MM.1S (cell line): ENCODE measurements at regions not wholly inside any gene's neighbourhood (a gene's known extent, or its start where the extent isn't known, plus 50 kb on each side); places are given as distances from the start of the nearest gene placed in this dataset.
A peak's percentile ranks its signal among the peaks of the same experiment; 100 is the strongest.

ENCODE experiments used
- DNase-seq: peaks from one replicate; pipeline ENCODE4 v3.0.0-alpha.2; 2015
- H2AFZ ChIP-seq: fragments of 300-600 bp; sonication (generic); 2 replicates; pipeline ENCODE4 v1.6.0; 2016; ENCODE audit warnings: antibody characterized with exemption, low read length
- H3F3A ChIP-seq: fragments of 300-600 bp; sonication (generic); 2 replicates; pipeline ENCODE4 v1.6.1; 2016; ENCODE audit warnings: mild to moderate bottlenecking, antibody characterized with exemption, low read length, moderate library complexity, mixed read lengths; ENCODE audit not compliant: insufficient read depth
- H3K27ac ChIP-seq: fragments of 300-600 bp; sonication (generic); 2 replicates; pipeline ENCODE4 v1.5.1; 2016; ENCODE audit warnings: mild to moderate bottlenecking, low read length
- H3K27me3 ChIP-seq: fragments of 300-600 bp; sonication (generic); replicated peaks from 2 replicates; pipeline ENCODE4 v1.6.0; 2016; ENCODE audit warnings: low read length; ENCODE audit not compliant: insufficient read depth
- H3K36me3 ChIP-seq: fragments of 300-600 bp; sonication (generic); replicated peaks from 2 replicates; pipeline ENCODE4 v1.6.1; 2016; ENCODE audit warnings: mild to moderate bottlenecking, low read length, mixed read lengths; ENCODE audit not compliant: insufficient read depth
- H3K4me1 ChIP-seq: fragments of 300-600 bp; sonication (generic); 2 replicates; pipeline ENCODE4 v1.6.1; 2016; ENCODE audit warnings: low read length, mixed read lengths
- H3K4me2 ChIP-seq: fragments of 300-600 bp; sonication (generic); 2 replicates; pipeline ENCODE4 v1.6.0; 2016; ENCODE audit warnings: low read depth, low read length
- H3K4me3 ChIP-seq: fragments of 300-600 bp; sonication (generic); 2 replicates; pipeline ENCODE4 v1.5.1; 2016; ENCODE audit warnings: low read length, mixed read lengths
- H3K79me2 ChIP-seq: fragments of 300-600 bp; sonication (generic); 2 replicates; pipeline ENCODE4 v1.6.1; 2016; ENCODE audit warnings: mixed run types, low read length, mixed read lengths
- H3K9ac ChIP-seq: fragments of 300-600 bp; sonication (generic); 2 replicates; pipeline ENCODE4 v1.6.1; 2016; ENCODE audit warnings: low read length, mixed read lengths
- H3K9me2 ChIP-seq: fragments of 300-600 bp; sonication (generic); replicated peaks from 2 replicates; pipeline ENCODE4 v1.6.1; 2016; ENCODE audit warnings: mild to moderate bottlenecking, low read length, mixed read lengths; ENCODE audit not compliant: insufficient read depth
- H3K9me3 ChIP-seq: fragments of 300-600 bp; sonication (generic); replicated peaks from 2 replicates; pipeline ENCODE4 v1.6.1; 2016; ENCODE audit warnings: mild to moderate bottlenecking, low read length, mixed read lengths; ENCODE audit not compliant: insufficient read depth
- H4K20me1 ChIP-seq: fragments of 300-600 bp; sonication (generic); 2 replicates; pipeline ENCODE4 v1.6.1; 2016; ENCODE audit warnings: mild to moderate bottlenecking, low read length, moderate library complexity, mixed read lengths; ENCODE audit not compliant: insufficient read depth
- EZH2 ChIP-seq: fragments of 300-600 bp; sonication (generic); optimal IDR thresholded peaks from 2 replicates; pipeline ENCODE3; 2017; ENCODE audit warnings: low read depth, mild to moderate bottlenecking, antibody characterized with exemption, low read length, mixed read lengths
- EZH2phosphoT487 ChIP-seq: fragments of 300-600 bp; sonication (generic); IDR thresholded peaks from 2 replicates; pipeline ENCODE4 v1.6.1; 2018; ENCODE audit warnings: antibody characterized with exemption, low read length
- TF ChIP-seq, protein P1 (sequence below): fragments of 300-600 bp; sonication (generic); IDR thresholded peaks from 2 replicates; pipeline ENCODE4 v1.5.1; 2016; ENCODE audit warnings: antibody characterized with exemption, low read length, mixed read lengths

DNA sequence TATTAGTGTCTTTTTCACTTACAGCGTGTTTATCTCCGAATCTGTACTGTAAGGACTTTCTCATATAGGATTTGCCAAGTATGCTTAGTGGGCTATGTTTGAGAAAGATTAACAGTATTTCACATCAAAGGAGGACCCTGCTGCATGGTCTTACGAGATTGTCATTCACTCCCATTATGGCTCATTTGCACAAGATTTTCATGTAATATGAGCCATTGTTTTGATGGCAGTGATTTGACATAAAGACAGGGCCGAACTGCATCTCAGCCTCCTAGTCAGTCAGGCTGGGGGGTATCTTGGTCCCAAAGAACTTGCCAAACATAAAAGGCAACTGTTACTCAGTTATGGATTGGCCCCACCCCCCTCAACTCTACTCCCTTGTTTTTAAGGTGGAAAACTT, 205.9 kb downstream of the ZIC1 start:
- no peak overlapping the region for H2AFZ ChIP-seq
- no peak for DNase-seq
- no peak overlapping the region for H3K9ac ChIP-seq
- no peaks in the 10 kb centered on the region for H4K20me1 ChIP-seq
- no peaks in the 10 kb centered on the region for H3F3A ChIP-seq
- no peaks in the 10 kb centered on the region for H3K36me3 ChIP-seq
- no peak overlapping the region for H3K4me3 ChIP-seq
- TF ChIP-seq EZH2 (no peak), EZH2phosphoT487 (no peak)
- TF ChIP-seq, protein P1, sequence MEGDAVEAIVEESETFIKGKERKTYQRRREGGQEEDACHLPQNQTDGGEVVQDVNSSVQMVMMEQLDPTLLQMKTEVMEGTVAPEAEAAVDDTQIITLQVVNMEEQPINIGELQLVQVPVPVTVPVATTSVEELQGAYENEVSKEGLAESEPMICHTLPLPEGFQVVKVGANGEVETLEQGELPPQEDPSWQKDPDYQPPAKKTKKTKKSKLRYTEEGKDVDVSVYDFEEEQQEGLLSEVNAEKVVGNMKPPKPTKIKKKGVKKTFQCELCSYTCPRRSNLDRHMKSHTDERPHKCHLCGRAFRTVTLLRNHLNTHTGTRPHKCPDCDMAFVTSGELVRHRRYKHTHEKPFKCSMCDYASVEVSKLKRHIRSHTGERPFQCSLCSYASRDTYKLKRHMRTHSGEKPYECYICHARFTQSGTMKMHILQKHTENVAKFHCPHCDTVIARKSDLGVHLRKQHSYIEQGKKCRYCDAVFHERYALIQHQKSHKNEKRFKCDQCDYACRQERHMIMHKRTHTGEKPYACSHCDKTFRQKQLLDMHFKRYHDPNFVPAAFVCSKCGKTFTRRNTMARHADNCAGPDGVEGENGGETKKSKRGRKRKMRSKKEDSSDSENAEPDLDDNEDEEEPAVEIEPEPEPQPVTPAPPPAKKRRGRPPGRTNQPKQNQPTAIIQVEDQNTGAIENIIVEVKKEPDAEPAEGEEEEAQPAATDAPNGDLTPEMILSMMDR = no peak
- H3K27me3 ChIP-seq = no peaks in the 10 kb centered on the region
- no peak overlapping the region for H3K27ac ChIP-seq
- H3K9me3 ChIP-seq = no peaks in the 10 kb centered on the region
- peaks cover 7% of the 10 kb centered on the region for H3K4me1 ChIP-seq
- no peaks in the 10 kb centered on the region for H3K9me2 ChIP-seq
- no peak overlapping the region for H3K4me2 ChIP-seq
- no peaks in the 10 kb centered on the region for H3K79me2 ChIP-seq

DNA sequence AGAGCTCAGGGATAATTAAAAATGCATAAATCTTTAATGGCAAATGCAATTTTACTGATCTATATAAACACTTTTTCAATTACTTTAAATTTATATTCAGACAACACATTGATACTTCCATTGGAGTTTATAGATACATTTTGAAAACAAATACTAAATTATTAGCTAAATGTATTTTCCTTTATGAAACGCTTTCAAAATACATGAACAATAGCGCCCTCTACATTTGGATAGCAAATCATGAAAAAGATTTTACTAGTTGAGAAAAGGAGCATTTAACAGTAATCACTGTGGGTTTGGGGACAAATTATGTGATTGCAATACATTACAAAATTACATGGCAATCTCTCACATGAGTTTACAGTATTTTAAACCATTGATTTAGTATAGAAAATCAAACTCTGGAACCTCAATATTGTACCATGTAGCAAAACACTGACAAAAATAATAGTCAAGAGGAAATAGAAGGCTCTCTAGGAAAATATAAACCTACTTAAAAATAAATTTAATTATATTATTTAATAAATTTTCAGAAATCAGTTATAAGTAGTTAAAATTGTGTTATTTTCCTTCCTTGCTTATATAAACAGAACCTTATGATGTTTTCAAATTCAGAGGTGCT, 207.9 kb downstream of the ZIC1 start:
- peak; percentile 41 for DNase-seq
- Histone ChIP-seq H3F3A (no peaks in the 10 kb centered on the region), H3K27ac (no peak overlapping the region), H2AFZ (no peak overlapping the region), H3K4me2 (no peak overlapping the region), H3K4me1 (peaks cover 7% of the 10 kb centered on the region), H3K9me3 (no peaks in the 10 kb centered on the region), H3K4me3 (no peak overlapping the region), H3K27me3 (no peaks in the 10 kb centered on the region), H3K36me3 (no peaks in the 10 kb centered on the region), H4K20me1 (no peaks in the 10 kb centered on the region), H3K79me2 (no peaks in the 10 kb centered on the region), H3K9me2 (no peaks in the 10 kb centered on the region), H3K9ac (no peak overlapping the region)
- TF ChIP-seq EZH2 = no peak
- TF ChIP-seq, protein P1 = peak; percentile 60
- no peak for TF ChIP-seq EZH2phosphoT487

DNA sequence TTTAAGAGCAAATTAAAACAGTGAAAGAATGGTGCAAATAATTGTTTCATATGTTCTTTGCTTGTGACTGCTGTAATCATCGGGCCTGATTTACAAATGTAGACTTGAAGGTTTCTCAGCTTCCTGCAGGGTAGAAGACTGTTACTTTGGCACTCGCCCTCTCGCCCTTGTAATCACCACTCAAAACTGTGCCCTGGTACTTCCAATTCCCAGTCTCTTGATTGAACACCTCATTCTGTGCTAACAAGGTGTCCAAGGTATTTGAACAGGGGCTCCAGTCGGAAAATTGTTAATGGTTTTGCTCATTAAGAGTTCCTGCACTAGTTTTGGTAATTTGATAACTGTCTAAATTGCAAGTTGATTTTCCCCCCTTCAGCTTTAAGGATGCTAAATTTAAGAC, 209.5 kb downstream of the ZIC1 start:
- H3K4me2 ChIP-seq = no peak overlapping the region
- H3K79me2 ChIP-seq = no peaks in the 10 kb centered on the region

More for the DNA sequence above, 209.5 kb downstream of the ZIC1 start:
- TF ChIP-seq EZH2 = no peak
- no peak for TF ChIP-seq EZH2phosphoT487
- TF ChIP-seq, protein P1 = no peak
- DNase-seq = no peak
- Histone ChIP-seq H3K27ac (no peak overlapping the region), H3K36me3 (no peaks in the 10 kb centered on the region), H2AFZ (no peak overlapping the region), H3K9me3 (no peaks in the 10 kb centered on the region), H3F3A (no peaks in the 10 kb centered on the region), H3K4me3 (no peak overlapping the region), H4K20me1 (no peaks in the 10 kb centered on the region), H3K9ac (no peak overlapping the region), H3K27me3 (no peaks in the 10 kb centered on the region), H3K4me1 (peaks cover 3% of the 10 kb centered on the region; the same call in 1 of the 2 replicates), H3K9me2 (no peaks in the 10 kb centered on the region)
